ENCODE measurements at regions not wholly inside any gene's neighbourhood (a gene's known extent, or its start where the extent isn't known, plus 50 kb on each side); places are given as distances from the start of the nearest gene placed in this dataset.

GRCh38 chr12:82029936-82030335 lies 270.8 kb upstream of the PPFIA2 start:
- H4K20me1 ChIP-seq (ENCODE audit: insufficient read depth, low read length): no peaks in the 10 kb centered on the region
- no peak overlapping the region for H2AFZ ChIP-seq (ENCODE audit: low read depth, low read length)
- no peak overlapping the region for H3K4me3 ChIP-seq (ENCODE audit: insufficient read depth, low read depth, low read length)
- no peaks in the 10 kb centered on the region for H3K9me3 ChIP-seq (ENCODE audit: insufficient read depth, low read depth, low read length)
- H3K9ac ChIP-seq (ENCODE audit: low read length): no peak overlapping the region
- no peaks in the 10 kb centered on the region for H3K27me3 ChIP-seq (ENCODE audit: insufficient read depth, low read length)
- H3K4me2 ChIP-seq (ENCODE audit: low read length): no peak overlapping the region
- DNase-seq (ENCODE audit: low read depth) (no peak), FAIRE-seq (no peak)
- Mint-ChIP-seq H3K4me3 (ENCODE audit: unreplicated experiment) (no peak overlapping the region), H3K27me3 (ENCODE audit: low read depth, unreplicated experiment) (no peaks in the 10 kb centered on the region), H3K36me3 (ENCODE audit: low read depth, unreplicated experiment) (no peaks in the 10 kb centered on the region), H3K27ac (ENCODE audit: unreplicated experiment) (no peak overlapping the region), H3K4me1 (ENCODE audit: low read depth, unreplicated experiment) (no peaks in the 10 kb centered on the region), H3K9me3 (ENCODE audit: unreplicated experiment) (peaks cover 3% of the 10 kb centered on the region)
- no peak overlapping the region for H3K27ac ChIP-seq (ENCODE audit: low read depth, low read length)
- no peaks in the 10 kb centered on the region for H3K79me2 ChIP-seq (ENCODE audit: insufficient read depth, low read length)
- H3K36me3 ChIP-seq (ENCODE audit: insufficient read depth, low read length): no peaks in the 10 kb centered on the region
- no peak for TF ChIP-seq EZH2 (IDR thresholded peaks at IDR 0.05; ENCODE audit: insufficient read depth, low read length)
- no peak for TF ChIP-seq CTCF (IDR thresholded peaks at IDR 0.05; ENCODE audit: insufficient read depth, low read depth, low read length)
- no peaks in the 10 kb centered on the region for H3K4me1 ChIP-seq (ENCODE audit: insufficient read depth, low read length)

DNA sequence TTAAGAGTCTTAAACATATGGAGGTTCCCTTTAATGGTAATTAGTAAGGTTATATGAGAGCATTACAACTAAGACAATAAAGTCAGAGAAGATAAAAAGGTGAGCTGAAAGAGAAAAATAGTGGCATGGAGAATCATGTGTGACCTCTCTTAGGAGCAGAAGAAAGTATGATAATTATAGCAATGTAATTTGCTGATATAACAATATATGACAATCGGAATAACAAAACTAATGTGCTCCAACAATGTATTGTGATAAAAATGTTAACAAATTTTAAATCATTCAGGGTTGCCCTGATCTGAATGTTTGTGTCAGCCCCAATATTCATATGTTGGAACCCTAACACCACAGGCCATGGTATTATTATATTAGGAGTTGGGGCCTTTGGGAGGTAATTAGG lies 269.6 kb upstream of the PPFIA2 start:
- FAIRE-seq (no peak), DNase-seq (ENCODE audit: low read depth) (no peak)
- no peak overlapping the region for H3K27ac Mint-ChIP-seq (ENCODE audit: unreplicated experiment)
- peaks cover 3% of the 10 kb centered on the region for H3K9me3 Mint-ChIP-seq (ENCODE audit: unreplicated experiment)
- no peaks in the 10 kb centered on the region for H3K27me3 Mint-ChIP-seq (ENCODE audit: low read depth, unreplicated experiment)
- Histone ChIP-seq H3K4me1 (ENCODE audit: insufficient read depth, low read length) (no peaks in the 10 kb centered on the region), H3K79me2 (ENCODE audit: insufficient read depth, low read length) (no peaks in the 10 kb centered on the region), H4K20me1 (ENCODE audit: insufficient read depth, low read length) (no peaks in the 10 kb centered on the region), H3K9me3 (ENCODE audit: insufficient read depth, low read depth, low read length) (no peaks in the 10 kb centered on the region), H3K27ac (ENCODE audit: low read depth, low read length) (no peak overlapping the region), H2AFZ (ENCODE audit: low read depth, low read length) (no peak overlapping the region), H3K4me3 (ENCODE audit: insufficient read depth, low read depth, low read length) (no peak overlapping the region), H3K36me3 (ENCODE audit: insufficient read depth, low read length) (no peaks in the 10 kb centered on the region), H3K9ac (ENCODE audit: low read length) (no peak overlapping the region), H3K27me3 (ENCODE audit: insufficient read depth, low read length) (no peaks in the 10 kb centered on the region), H3K4me2 (ENCODE audit: low read length) (no peak overlapping the region)
- no peak for TF ChIP-seq EZH2 (IDR thresholded peaks at IDR 0.05; ENCODE audit: insufficient read depth, low read length)
- TF ChIP-seq CTCF (IDR thresholded peaks at IDR 0.05; ENCODE audit: insufficient read depth, low read depth, low read length): no peak
- H3K4me1 Mint-ChIP-seq (ENCODE audit: low read depth, unreplicated experiment): no peaks in the 10 kb centered on the region
- H3K36me3 Mint-ChIP-seq (ENCODE audit: low read depth, unreplicated experiment): no peaks in the 10 kb centered on the region
- H3K4me3 Mint-ChIP-seq (ENCODE audit: unreplicated experiment): no peak overlapping the region

DNA sequence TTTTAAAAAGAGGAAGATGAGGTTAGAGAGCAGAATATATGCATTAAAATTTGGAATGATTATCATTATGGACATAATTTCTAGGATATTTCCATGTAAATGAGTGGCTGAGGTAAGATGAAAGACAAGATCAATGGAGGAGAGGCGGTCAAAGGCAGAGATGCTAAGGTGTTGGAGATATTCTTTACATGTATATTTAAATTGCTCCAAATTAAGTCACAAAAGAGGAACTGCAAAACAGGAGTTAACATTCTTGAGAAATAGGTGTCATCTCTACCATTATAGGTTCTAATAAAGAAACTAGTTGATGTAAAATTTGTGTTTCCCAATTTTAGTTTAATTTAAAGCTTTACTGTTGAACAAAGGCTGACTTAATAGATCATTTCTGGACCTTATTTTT lies 268.5 kb upstream of the PPFIA2 start:
- TF ChIP-seq CTCF (IDR thresholded peaks at IDR 0.05; ENCODE audit: insufficient read depth, low read depth, low read length) (no peak), EZH2 (IDR thresholded peaks at IDR 0.05; ENCODE audit: insufficient read depth, low read length) (no peak)
- H3K4me1 Mint-ChIP-seq (ENCODE audit: low read depth, unreplicated experiment): no peaks in the 10 kb centered on the region
- no peak overlapping the region for H3K9ac ChIP-seq (ENCODE audit: low read length)
- H3K27me3 ChIP-seq (ENCODE audit: insufficient read depth, low read length): no peaks in the 10 kb centered on the region
- DNase-seq (ENCODE audit: low read depth): no peak
- H3K36me3 Mint-ChIP-seq (ENCODE audit: low read depth, unreplicated experiment): no peaks in the 10 kb centered on the region
- H3K9me3 ChIP-seq (ENCODE audit: insufficient read depth, low read depth, low read length): no peaks in the 10 kb centered on the region
- no peaks in the 10 kb centered on the region for H3K9me3 Mint-ChIP-seq (ENCODE audit: unreplicated experiment)
- no peak overlapping the region for H3K27ac ChIP-seq (ENCODE audit: low read depth, low read length)
- H3K4me3 ChIP-seq (ENCODE audit: insufficient read depth, low read depth, low read length): no peak overlapping the region
- H3K27ac Mint-ChIP-seq (ENCODE audit: unreplicated experiment): no peak overlapping the region
- no peak for FAIRE-seq
- no peaks in the 10 kb centered on the region for H3K79me2 ChIP-seq (ENCODE audit: insufficient read depth, low read length)
- no peak overlapping the region for H3K4me2 ChIP-seq (ENCODE audit: low read length)
- no peak overlapping the region for H2AFZ ChIP-seq (ENCODE audit: low read depth, low read length)
- H3K4me3 Mint-ChIP-seq (ENCODE audit: unreplicated experiment): no peak overlapping the region
- no peaks in the 10 kb centered on the region for H3K36me3 ChIP-seq (ENCODE audit: insufficient read depth, low read length)
- no peaks in the 10 kb centered on the region for H3K27me3 Mint-ChIP-seq (ENCODE audit: low read depth, unreplicated experiment)
- no peaks in the 10 kb centered on the region for H3K4me1 ChIP-seq (ENCODE audit: insufficient read depth, low read length)
- no peaks in the 10 kb centered on the region for H4K20me1 ChIP-seq (ENCODE audit: insufficient read depth, low read length)

All from astrocyte (in vitro differentiated cells and primary cell).